Skeletal muscle tissue (tissue), 3 donors: ENCODE measurements at regions not wholly inside any gene's neighbourhood (a gene's known extent, or its start where the extent isn't known, plus 50 kb on each side); places are given as distances from the start of the nearest gene placed in this dataset.
"Not testable (repeated sequence)": the region's sequence is repeated elsewhere in the genome, so short reads cannot be mapped to it uniquely, and the experiment has no call there.

Experiments
- H3K27ac ChIP-seq: one replicate; pipeline ENCODE4 v1.7.0; 2013; ENCODE audit warnings: mild to moderate bottlenecking, low read depth, low read length, inconsistent platforms
- H3K27me3 ChIP-seq, 3 donors: one replicate each; pipeline ENCODE4 v1.7.0; 2013; ENCODE audit warnings: low read length in 3 of 3; ENCODE audit not compliant: control insufficient read depth in 3 of 3, insufficient read depth in 3 of 3
- H3K36me3 ChIP-seq, 3 donors: one replicate each; pipeline ENCODE4 v1.7.0; 2013; ENCODE audit warnings: low read length in 3 of 3; ENCODE audit not compliant: control insufficient read depth in 3 of 3, insufficient read depth in 3 of 3
- H3K4me1 ChIP-seq, 3 donors: one replicate each; pipeline ENCODE4 v1.7.0; 2013; ENCODE audit warnings: low read length in 3 of 3, mild to moderate bottlenecking in 3 of 3; ENCODE audit not compliant: control insufficient read depth in 3 of 3, insufficient read depth in 3 of 3
- H3K4me3 ChIP-seq, 3 donors: one replicate each; pipeline ENCODE4 v1.7.0; 2013; ENCODE audit warnings: low read length in 3 of 3
- H3K9ac ChIP-seq, 3 donors: one replicate each; pipeline ENCODE4 v1.7.0; 2013; ENCODE audit warnings: low read length in 3 of 3, mild to moderate bottlenecking in 3 of 3, moderate library complexity in 2 of 3, low read depth in 1 of 3
- H3K9me3 ChIP-seq, 3 donors: one replicate each; pipeline ENCODE4 v1.7.0; 2013; ENCODE audit warnings: low read length in 3 of 3; ENCODE audit not compliant: control insufficient read depth in 3 of 3
- donor health status: Osteomylitis.

DNA sequence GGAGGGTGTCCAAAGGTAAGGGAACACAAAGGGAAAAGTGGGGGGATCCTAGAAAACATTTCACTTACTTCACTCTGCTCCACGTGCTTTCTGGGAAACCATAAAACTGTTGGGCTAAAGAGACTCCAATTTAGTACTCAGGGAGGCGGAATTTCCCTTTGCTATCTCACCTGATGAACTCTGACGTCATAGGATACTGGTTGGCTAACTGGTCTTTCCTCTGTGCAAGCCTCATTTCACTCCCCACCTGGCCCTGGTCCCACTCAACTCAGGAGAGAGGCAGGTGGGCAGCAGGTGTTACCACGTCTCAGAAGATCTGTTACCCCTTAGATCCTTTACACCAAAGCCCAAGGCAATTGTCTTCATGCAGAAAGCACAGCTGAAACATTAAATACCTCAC, 51.8 kb upstream of the PMAIP1 start:
- Histone ChIP-seq H3K27ac (no peak overlapping the region), H3K4me3 (no peak overlapping the region), H3K36me3 (no peaks in the 10 kb centered on the region), H3K4me1 (no peaks in the 10 kb centered on the region), H3K9ac (no peak overlapping the region), H3K27me3 (no peaks in the 10 kb centered on the region), H3K9me3 (no peaks in the 10 kb centered on the region)

DNA sequence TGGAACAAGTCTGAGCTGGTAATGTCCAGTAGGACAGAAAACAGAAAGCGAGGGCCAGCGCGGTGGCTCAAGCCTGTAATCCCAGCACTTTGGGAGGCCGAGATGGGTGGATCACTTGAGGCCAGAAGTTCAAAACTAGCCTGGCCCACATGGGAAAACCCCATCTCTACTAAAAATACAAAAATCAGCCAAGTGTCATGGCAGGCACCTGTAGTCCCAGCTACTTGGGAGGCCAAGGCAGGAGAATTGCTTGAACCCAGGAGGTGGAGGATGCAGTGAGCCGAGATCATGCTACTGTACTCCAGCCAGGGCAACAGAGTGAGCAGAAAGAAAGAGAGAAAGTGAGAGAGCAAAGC, 52.3 kb upstream of the PMAIP1 start:
- not testable (repeated sequence) for H3K27me3 ChIP-seq, H3K27ac ChIP-seq, H3K9me3 ChIP-seq, H3K4me1 ChIP-seq, H3K4me3 ChIP-seq, H3K36me3 ChIP-seq, H3K9ac ChIP-seq

DNA sequence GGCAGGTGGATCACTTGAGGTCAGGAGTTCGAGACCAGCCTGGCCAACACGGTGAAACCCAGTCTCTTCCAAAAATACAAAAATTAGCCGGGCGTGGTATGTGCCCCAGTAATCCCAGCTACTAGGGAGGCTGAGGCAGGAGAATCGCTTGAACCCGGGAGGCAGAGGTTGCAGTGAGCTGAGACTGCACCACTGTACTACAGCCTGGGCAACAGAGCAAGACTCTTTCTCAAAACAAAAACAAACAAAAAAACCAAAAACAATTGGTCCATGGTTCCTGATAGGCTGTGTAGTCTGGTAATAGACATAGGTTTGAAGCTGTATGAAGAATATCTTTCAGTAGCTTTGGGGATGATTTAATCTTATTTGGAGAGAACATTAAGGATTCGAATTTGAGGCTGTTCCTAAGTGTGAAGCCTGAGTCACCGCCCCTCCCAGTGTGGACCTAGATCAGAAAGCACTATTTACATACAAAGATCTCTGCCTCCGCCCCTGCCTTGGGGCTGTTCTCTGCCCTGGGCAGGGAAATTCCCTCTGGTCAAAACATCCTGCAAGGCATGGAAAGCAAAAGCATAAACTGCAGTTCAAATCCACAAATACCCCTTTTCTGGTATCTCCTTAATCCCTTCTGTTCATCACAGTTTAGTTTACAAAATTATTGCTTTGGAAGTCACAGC, 52.8 kb upstream of the PMAIP1 start:
- Histone ChIP-seq H3K27ac (no peak overlapping the region), H3K27me3 (no peaks in the 10 kb centered on the region), H3K9me3 (no peaks in the 10 kb centered on the region), H3K36me3 (no peaks in the 10 kb centered on the region), H3K4me1 (no peaks in the 10 kb centered on the region), H3K9ac (no peak overlapping the region), H3K4me3 (no peak overlapping the region)

DNA sequence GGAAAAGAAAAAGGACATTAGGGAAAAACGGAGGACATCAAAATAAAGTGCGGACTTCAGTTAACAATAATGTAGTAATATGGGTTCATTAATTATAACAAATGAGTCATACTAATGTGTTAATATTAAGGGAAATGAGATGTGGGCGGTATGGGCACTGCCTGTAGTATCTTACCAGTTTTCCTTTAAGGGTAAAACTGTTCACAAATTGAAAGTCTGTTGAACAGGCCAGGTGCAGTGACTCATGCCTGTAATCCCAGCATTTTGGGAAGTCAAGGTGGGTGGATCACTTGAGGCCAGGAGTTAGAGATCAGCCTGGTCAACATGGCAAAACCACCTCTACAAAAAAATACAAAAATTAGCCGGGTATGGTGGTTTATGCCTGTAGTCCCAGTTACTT, 56.8 kb upstream of the PMAIP1 start:
- no peaks in the 10 kb centered on the region for H3K9me3 ChIP-seq
- no peaks in the 10 kb centered on the region for H3K36me3 ChIP-seq
- H3K9ac ChIP-seq, result no peak overlapping the region
- no peaks in the 10 kb centered on the region for H3K27me3 ChIP-seq
- H3K4me1 ChIP-seq, result no peaks in the 10 kb centered on the region
- H3K27ac ChIP-seq, result no peak overlapping the region
- no peak overlapping the region for H3K4me3 ChIP-seq

DNA sequence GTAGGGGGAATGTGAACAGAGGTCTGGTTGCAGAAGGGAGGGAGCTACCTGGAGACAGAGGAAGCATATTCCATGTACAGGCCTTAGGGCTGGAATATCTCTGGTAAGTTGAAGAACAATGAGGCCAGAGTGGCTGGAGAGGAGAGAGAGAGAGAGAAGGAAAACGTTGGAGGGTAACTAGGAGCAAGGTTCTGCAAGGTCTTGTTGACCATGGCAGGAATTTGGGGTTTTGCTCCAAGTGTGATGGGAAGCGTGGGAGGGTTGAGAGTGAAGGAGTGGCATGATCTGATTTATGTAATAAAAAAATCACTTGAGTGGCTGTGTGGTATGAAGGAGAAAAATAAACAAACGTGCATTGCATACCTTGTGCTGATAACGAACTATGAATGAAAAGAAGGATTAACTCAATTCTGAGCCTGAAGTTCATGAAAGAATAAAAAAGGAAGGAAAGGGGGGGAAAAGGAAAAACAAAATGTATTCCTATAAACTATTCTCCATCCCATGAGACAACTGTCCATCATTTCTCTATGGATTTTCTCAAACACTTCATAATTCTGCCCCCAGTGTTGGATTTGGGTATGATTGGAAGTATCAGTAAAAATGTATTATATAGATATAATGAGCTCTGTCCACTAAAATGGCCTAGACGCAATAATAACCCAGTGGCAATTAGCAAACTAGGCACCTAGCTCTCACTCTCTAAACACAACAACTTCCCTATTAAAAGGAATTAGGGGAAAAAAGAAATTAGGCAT, 59.7 kb upstream of the PMAIP1 start:
- peaks cover 0 to 2% (median 0%) of the 10 kb centered on the region in 3 donors for H3K27me3 ChIP-seq
- H3K27ac ChIP-seq, result no peak overlapping the region
- no peaks in the 10 kb centered on the region for H3K9me3 ChIP-seq
- no peaks in the 10 kb centered on the region for H3K36me3 ChIP-seq
- no peak overlapping the region for H3K9ac ChIP-seq
- H3K4me1 ChIP-seq, result no peaks in the 10 kb centered on the region
- H3K4me3 ChIP-seq, result no peak overlapping the region

DNA sequence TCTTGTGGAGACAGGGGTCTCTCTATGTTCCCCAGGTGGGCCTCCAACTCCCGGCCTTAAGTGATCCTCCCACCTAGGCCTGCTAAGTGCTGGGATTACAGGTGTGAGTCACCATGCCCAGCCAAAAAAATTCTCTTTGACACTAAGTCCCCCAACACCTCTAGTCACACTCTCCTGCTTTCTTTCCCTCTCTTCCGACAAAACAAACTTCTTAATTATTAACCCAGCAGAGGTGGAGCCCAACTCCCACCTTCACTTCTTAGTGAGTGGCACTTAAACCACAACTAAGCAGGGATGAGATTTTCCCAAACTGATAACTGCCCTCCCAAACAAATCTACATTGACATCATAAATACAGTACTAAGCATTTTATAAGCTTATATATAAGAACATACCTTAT, 60.5 kb upstream of the PMAIP1 start:
- no peaks in the 10 kb centered on the region for H3K4me1 ChIP-seq
- no peak overlapping the region for H3K27ac ChIP-seq
- H3K9ac ChIP-seq, result no peak overlapping the region
- H3K9me3 ChIP-seq, result no peaks in the 10 kb centered on the region
- no peaks in the 10 kb centered on the region for H3K36me3 ChIP-seq
- H3K27me3 ChIP-seq, result peaks cover 0 to 6% (median 0%) of the 10 kb centered on the region in 3 donors
- H3K4me3 ChIP-seq, result no peak overlapping the region

DNA sequence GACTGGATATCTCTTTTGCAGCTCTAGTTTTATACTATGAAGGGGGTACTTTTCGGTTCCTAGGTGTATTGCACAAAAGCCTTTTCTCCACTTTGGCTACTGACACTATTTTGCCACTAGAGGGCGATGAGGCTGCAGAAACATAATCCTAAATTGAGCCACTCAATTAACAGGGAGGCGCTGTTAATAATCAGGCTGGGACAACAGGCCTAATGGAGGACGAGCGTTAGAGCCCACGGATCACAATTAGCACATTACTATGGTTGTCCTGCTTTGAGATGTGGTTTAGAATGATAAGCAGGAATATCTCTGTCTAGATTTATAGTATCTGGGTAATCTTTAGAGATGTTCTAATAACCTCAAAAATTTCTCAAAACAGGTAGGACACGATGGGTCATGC, 62.2 kb upstream of the PMAIP1 start:
- H3K27ac ChIP-seq, result no peak overlapping the region
- H3K4me1 ChIP-seq, result no peaks in the 10 kb centered on the region

DNA sequence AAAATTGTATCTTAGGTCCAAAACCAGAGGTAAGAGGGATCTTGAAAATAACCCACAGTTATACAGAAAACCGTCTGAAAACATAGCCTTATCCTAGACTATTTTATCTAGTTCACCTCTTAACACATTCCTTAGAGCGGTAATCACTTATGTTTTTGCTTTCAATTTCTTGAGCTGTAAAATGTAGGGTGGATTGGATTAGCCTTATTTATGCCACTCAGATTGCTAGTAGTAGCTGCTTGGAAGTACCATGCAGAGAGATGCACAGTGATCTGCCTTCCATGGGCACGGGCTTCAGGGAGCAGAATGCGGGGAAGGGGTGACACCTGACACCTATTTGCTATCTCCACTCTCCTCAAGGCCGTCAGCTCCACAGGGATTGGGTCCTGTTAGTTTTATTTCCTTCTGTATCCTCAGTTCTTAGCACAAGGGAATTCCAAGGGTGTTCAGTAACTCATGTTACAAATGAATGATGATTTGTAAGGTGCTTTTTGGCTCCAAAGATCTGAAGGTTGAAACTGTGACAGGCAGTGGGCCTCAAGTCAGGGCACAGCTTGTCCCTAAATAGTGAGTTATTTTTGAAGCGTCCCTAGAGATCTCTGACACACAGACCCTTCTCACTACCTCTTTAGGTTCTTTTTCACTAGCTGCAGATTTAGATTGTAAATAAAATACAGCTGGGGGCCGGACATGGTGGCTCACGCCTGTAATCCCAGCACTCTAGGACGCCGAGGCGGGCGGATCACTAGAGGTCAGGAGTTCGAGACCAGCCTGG, 64.0 kb upstream of the PMAIP1 start:
- Histone ChIP-seq H3K4me1 (no peaks in the 10 kb centered on the region), H3K9me3 (no peaks in the 10 kb centered on the region), H3K27ac (no peak overlapping the region), H3K9ac (no peak overlapping the region), H3K36me3 (no peaks in the 10 kb centered on the region), H3K4me3 (no peak overlapping the region), H3K27me3 (peaks cover 0 to 8% (median 0%) of the 10 kb centered on the region in 3 donors)

More for the DNA sequence above, 62.2 kb upstream of the PMAIP1 start:
- no peak overlapping the region for H3K4me3 ChIP-seq
- no peak overlapping the region for H3K9ac ChIP-seq
- H3K27me3 ChIP-seq, result peaks cover 0 to 8% (median 0%) of the 10 kb centered on the region in 3 donors
- no peaks in the 10 kb centered on the region for H3K36me3 ChIP-seq
- no peaks in the 10 kb centered on the region for H3K9me3 ChIP-seq

DNA sequence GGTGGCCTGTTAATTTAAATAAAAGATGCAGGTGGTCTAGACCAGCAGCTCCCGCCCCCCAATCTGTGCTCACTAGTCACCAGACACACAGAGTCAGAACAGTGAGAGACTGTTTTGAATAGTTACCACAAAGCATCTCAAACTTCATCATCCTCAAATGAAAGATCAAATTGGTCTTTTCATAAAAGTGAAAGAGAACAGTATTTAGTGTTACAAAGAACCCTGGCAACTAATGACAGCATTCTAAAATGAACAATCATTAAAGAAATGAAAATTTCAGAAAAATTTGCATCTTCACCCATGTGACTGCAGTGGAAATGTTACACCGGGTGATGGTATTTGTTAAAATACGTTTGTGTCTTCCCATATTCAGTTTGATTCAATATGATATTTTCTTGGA, 65.5 kb upstream of the PMAIP1 start:
- Histone ChIP-seq H3K9me3 (no peaks in the 10 kb centered on the region), H3K36me3 (no peaks in the 10 kb centered on the region), H3K27ac (no peak overlapping the region), H3K4me3 (no peak overlapping the region), H3K4me1 (no peaks in the 10 kb centered on the region), H3K27me3 (peaks cover 0 to 8% (median 0%) of the 10 kb centered on the region in 3 donors), H3K9ac (no peak overlapping the region)

DNA sequence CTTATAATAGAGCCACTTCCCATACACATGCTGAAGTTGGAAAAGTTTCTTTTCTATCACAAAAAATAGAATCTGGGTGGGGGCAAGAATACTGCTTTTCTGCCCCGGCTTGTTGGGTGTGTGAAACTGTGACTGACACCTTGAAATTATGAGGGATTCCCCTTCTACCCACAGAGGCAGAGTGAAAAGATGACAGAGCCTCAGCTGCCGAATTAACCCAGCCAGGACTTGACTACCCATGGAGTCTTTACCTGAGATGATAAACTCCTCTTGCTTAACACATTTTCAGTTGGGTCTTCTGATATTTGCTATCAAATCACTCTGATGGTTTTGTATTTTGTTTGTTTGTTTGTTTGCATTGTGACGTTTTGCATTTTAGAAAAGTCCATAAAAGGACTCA, 66.0 kb upstream of the PMAIP1 start:
- Histone ChIP-seq H3K36me3 (no peaks in the 10 kb centered on the region), H3K27ac (no peak overlapping the region), H3K9ac (no peak overlapping the region), H3K4me3 (no peak overlapping the region), H3K27me3 (peaks cover 0 to 8% (median 0%) of the 10 kb centered on the region in 3 donors), H3K9me3 (no peaks in the 10 kb centered on the region), H3K4me1 (no peaks in the 10 kb centered on the region)
